ENCODE measurements at regions not wholly inside any gene's neighbourhood (a gene's known extent, or its start where the extent isn't known, plus 50 kb on each side); places are given as distances from the start of the nearest gene placed in this dataset.

DNA sequence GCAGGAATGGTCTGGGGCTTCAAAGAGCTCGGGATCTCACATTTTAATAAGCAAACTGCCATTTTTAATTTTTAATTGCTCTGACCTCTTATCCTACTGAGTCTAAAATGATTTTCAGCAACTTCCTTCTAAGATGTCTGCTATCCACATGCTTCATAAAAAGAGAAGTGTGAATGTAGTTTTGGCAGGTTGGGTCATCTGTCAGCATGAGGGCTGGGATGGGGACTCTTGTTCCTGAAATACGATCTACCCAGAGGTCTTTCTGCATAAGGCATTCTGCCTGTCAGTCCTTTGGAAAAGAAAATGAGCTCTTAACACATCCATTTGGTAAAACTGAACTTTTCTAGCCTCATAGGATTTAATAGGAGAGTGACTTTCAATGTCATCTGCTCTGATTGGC, 252.8 kb upstream of the APCDD1 start:
- Mint-ChIP-seq H3K36me3 (no peaks in the 10 kb centered on the region), H3K4me1 (no peaks in the 10 kb centered on the region), H3K27ac (no peak overlapping the region), H3K27me3 (peaks cover 0 to 17% (median 10%) of the 10 kb centered on the region in 5 donors), H3K9me3 (peaks cover 0 to 4% (median 0%) of the 10 kb centered on the region in 11 donors), H3K4me3 (no peak overlapping the region)
- H3K27ac ChIP-seq (ENCODE audit: low read depth, low read length), result no peak overlapping the region
- ChIA-PET POLR2A (no interaction called here), CTCF (no interaction called here)
- DNase-seq (no peak), ATAC-seq (peak; percentile 64)
- H3K36me3 ChIP-seq (ENCODE audit: control insufficient read depth in 2 of 3, insufficient read depth in 3 of 3, low read length in 3 of 3), result no peaks in the 10 kb centered on the region
- intact Hi-C loops (cut with micrococcal nuclease), result no loop called here
- H3K4me1 ChIP-seq (ENCODE audit: control insufficient read depth in 2 of 2, insufficient read depth in 2 of 2, low read length in 2 of 2), result no peaks in the 10 kb centered on the region
- no peaks in the 10 kb centered on the region for H3K27me3 ChIP-seq (ENCODE audit: control insufficient read depth in 2 of 2, insufficient read depth in 2 of 2, low read length in 2 of 2)
- H3K9me3 ChIP-seq (ENCODE audit: control insufficient read depth in 2 of 3, low read length in 3 of 3), result no peaks in the 10 kb centered on the region
- no peak overlapping the region for H3K4me3 ChIP-seq (ENCODE audit: low read length)

DNA sequence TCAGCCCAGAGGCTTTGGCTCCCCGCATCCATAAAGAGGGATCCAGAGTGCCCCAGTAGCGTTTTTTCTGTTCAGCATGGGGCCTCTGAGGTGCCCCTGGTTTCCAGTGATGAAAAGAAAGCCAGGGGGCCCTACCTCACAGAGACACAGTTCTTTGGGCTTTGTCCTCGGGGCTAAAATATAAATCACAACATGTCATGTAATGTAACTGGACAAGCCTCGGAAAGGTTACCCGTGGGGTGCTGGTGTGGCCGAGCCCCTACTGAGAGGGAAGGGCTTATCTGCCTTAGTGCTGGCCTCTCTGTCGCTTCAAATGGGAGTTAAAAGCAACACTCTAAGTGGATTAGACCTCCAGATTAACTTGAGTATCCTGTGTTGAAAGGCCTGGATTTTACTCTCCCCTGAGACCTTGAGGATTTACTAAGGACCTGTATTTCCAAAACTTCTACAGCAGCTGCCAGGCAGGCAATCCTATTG, 251.6 kb upstream of the APCDD1 start:
- Histone ChIP-seq H3K4me1 (ENCODE audit: control insufficient read depth in 2 of 2, insufficient read depth in 2 of 2, low read length in 2 of 2) (no peaks in the 10 kb centered on the region), H3K27ac (ENCODE audit: low read depth, low read length) (no peak overlapping the region), H3K4me3 (ENCODE audit: low read length) (no peak overlapping the region), H3K9me3 (ENCODE audit: control insufficient read depth in 2 of 3, low read length in 3 of 3) (no peaks in the 10 kb centered on the region), H3K36me3 (ENCODE audit: control insufficient read depth in 2 of 3, insufficient read depth in 3 of 3, low read length in 3 of 3) (no peaks in the 10 kb centered on the region), H3K27me3 (ENCODE audit: control insufficient read depth in 2 of 2, insufficient read depth in 2 of 2, low read length in 2 of 2) (no peaks in the 10 kb centered on the region)
- Mint-ChIP-seq H3K27me3 (peaks cover 0 to 21% (median 14%) of the 10 kb centered on the region in 5 donors), H3K4me1 (no peaks in the 10 kb centered on the region), H3K4me3 (no peak overlapping the region), H3K36me3 (no peaks in the 10 kb centered on the region), H3K27ac (no peak overlapping the region), H3K9me3 (peaks cover 0 to 4% (median 0%) of the 10 kb centered on the region in 11 donors)
- intact Hi-C loops (cut with micrococcal nuclease), result no loop called here
- DNase-seq (no peak), ATAC-seq (no peak)
- POLR2A ChIA-PET, result no interaction called here
- CTCF ChIA-PET, result no interaction called here

DNA sequence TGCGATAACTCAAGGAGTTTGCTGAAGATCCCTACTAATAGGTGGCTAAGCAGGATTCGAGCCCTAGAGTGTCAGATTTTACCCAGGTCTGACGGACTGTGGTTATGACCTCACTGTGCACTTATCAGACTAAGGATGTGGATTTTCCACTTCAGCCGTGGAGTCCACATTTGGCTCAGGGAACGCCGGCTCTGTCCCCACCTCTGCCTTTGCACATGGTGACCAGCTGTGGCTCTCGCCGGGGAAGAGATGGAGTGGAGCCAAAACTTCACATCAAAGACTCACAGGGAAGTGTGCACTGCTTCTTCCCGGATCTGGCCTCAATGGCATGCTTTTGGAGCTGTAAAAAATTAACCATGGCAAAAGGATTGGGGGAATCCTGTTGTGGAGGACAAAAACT, 249.3 kb upstream of the APCDD1 start:
- DNase-seq (no peak), ATAC-seq (no peak)
- H3K4me1 Mint-ChIP-seq, result no peaks in the 10 kb centered on the region
- no peaks in the 10 kb centered on the region for H3K4me1 ChIP-seq (ENCODE audit: control insufficient read depth in 2 of 2, insufficient read depth in 2 of 2, low read length in 2 of 2)
- H3K27ac Mint-ChIP-seq, result no peak overlapping the region
- H3K27ac ChIP-seq (ENCODE audit: low read depth, low read length), result no peak overlapping the region
- peaks cover 0 to 22% (median 14%) of the 10 kb centered on the region in 5 donors for H3K27me3 Mint-ChIP-seq
- no peak overlapping the region for H3K4me3 Mint-ChIP-seq
- H3K9me3 ChIP-seq (ENCODE audit: control insufficient read depth in 2 of 3, low read length in 3 of 3), result no peaks in the 10 kb centered on the region
- no peak overlapping the region for H3K4me3 ChIP-seq (ENCODE audit: low read length)
- ChIA-PET POLR2A (no interaction called here), CTCF (no interaction called here)
- peaks cover 0 to 4% (median 0%) of the 10 kb centered on the region in 11 donors for H3K9me3 Mint-ChIP-seq
- H3K36me3 Mint-ChIP-seq, result no peaks in the 10 kb centered on the region
- H3K36me3 ChIP-seq (ENCODE audit: control insufficient read depth in 2 of 3, insufficient read depth in 3 of 3, low read length in 3 of 3), result no peaks in the 10 kb centered on the region
- no peaks in the 10 kb centered on the region for H3K27me3 ChIP-seq (ENCODE audit: control insufficient read depth in 2 of 2, insufficient read depth in 2 of 2, low read length in 2 of 2)
- intact Hi-C loops (cut with micrococcal nuclease), result no loop called here

DNA sequence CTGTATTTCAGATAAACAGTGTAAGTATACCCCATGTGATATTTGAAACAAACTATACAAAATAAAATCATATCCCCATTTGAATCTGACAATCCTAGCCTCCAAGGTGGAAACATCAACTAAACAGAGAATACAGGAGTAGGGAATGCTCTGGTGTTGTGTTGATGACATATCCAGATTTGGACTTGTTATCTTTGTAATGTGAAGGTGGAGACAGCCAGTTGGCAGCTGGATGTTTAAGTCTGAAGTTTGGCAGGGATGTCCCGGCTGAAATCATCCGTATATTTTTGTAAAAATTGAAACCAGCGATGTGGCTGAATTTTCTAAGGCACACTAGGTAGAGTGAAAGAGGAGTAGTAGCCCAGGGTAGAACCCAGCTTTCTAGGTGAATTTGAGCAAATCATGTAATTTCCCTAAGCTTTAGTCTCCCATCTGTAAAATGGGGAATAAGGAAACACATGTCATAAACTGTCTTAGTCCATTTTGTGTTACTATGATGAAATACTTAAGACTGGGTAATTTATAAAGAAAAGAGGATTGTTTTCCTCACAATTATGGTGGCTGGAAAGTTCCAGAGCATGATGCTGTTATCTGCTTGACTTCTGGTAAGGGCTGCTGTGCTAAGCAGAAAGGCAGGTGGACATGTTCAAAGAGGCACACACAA, 246.6 kb upstream of the APCDD1 start:
- DNase-seq, result no peak
- intact Hi-C loops (cut with micrococcal nuclease), result no loop called here
- Mint-ChIP-seq H3K36me3 (peaks cover 0 to 7% (median 0%) of the 10 kb centered on the region in 5 donors), H3K27me3 (peaks cover 0 to 30% (median 20%) of the 10 kb centered on the region in 5 donors), H3K9me3 (peaks cover 0 to 2% (median 0%) of the 10 kb centered on the region in 11 donors), H3K4me3 (no peak overlapping the region), H3K27ac (no peak overlapping the region), H3K4me1 (peaks cover 0 to 3% (median 0%) of the 10 kb centered on the region in 7 donors)
- Histone ChIP-seq H3K4me1 (ENCODE audit: control insufficient read depth in 2 of 2, insufficient read depth in 2 of 2, low read length in 2 of 2) (no peaks in the 10 kb centered on the region), H3K36me3 (ENCODE audit: control insufficient read depth in 2 of 3, insufficient read depth in 3 of 3, low read length in 3 of 3) (no peaks in the 10 kb centered on the region), H3K27ac (ENCODE audit: low read depth, low read length) (no peak overlapping the region), H3K4me3 (ENCODE audit: low read length) (no peak overlapping the region), H3K27me3 (ENCODE audit: control insufficient read depth in 2 of 2, insufficient read depth in 2 of 2, low read length in 2 of 2) (no peaks in the 10 kb centered on the region), H3K9me3 (ENCODE audit: control insufficient read depth in 2 of 3, low read length in 3 of 3) (no peaks in the 10 kb centered on the region)
- no peak for ATAC-seq
- ChIA-PET CTCF (no interaction called here), POLR2A (no interaction called here)

DNA sequence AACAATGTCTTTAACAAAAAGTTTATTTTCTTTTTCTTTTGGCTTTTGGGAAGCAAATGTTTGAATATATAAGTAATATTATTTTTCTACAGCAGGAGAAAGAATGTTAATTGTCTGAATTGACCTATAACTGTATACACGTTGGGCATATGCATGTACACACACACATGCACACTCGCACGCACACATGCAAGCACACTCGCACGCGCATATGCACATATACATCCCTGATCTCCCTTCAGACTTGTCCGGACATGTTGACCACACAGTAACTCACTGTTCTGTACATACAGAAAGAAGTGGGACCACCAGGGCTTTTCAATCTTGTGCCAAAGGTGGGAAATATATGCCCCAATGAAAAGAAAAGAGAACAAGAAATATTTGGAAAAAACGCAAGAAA, 245.1 kb upstream of the APCDD1 start:
- ATAC-seq, result no peak
- ChIA-PET POLR2A (no interaction called here), CTCF (no interaction called here)
- no peak overlapping the region for H3K27ac Mint-ChIP-seq
- intact Hi-C loops (cut with micrococcal nuclease), result no loop called here
- peaks cover 0 to 7% (median 0%) of the 10 kb centered on the region in 5 donors for H3K36me3 Mint-ChIP-seq
- no peak overlapping the region for H3K27ac ChIP-seq (ENCODE audit: low read depth, low read length)
- H3K27me3 ChIP-seq (ENCODE audit: control insufficient read depth in 2 of 2, insufficient read depth in 2 of 2, low read length in 2 of 2), result no peaks in the 10 kb centered on the region
- H3K4me1 ChIP-seq (ENCODE audit: control insufficient read depth in 2 of 2, insufficient read depth in 2 of 2, low read length in 2 of 2), result no peaks in the 10 kb centered on the region
- H3K4me3 ChIP-seq (ENCODE audit: low read length), result no peak overlapping the region
- no peak overlapping the region for H3K4me3 Mint-ChIP-seq
- H3K9me3 ChIP-seq (ENCODE audit: control insufficient read depth in 2 of 3, low read length in 3 of 3), result no peaks in the 10 kb centered on the region
- H3K4me1 Mint-ChIP-seq, result peaks cover 0 to 9% (median 0%) of the 10 kb centered on the region in 7 donors
- H3K9me3 Mint-ChIP-seq, result peaks cover 0 to 2% (median 0%) of the 10 kb centered on the region in 11 donors
- H3K27me3 Mint-ChIP-seq, result peaks cover 0 to 23% (median 21%) of the 10 kb centered on the region in 5 donors
- no peak for DNase-seq
- H3K36me3 ChIP-seq (ENCODE audit: control insufficient read depth in 2 of 3, insufficient read depth in 3 of 3, low read length in 3 of 3), result no peaks in the 10 kb centered on the region

DNA sequence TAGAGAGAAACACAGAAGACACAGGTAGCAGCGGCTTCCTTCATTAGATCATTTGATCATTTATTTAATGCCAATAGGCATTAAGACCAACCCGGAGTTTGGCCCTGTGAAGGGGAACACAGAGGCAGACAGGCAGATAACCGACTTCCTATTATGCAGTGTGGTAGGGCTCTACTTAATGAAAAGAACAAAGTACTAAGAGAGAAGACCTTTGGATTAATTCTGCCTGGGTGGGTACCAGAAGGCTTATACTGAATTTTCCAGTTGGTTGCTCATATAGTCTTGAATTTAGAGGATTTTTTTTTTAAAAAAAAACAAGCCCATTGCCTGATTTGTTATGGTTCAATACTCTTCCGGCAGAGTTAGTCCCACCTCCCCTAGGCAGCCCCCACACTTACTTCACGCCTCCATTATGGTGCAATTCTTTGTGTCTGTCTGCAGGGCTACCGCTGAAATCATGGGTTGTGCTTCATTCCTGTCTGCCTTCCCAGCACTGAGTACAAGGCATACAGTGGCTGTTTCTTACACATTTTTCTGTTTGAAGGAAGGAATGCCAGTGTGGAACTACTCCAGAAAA, 244.3 kb upstream of the APCDD1 start:
- ATAC-seq (no peak), DNase-seq (no peak)
- Mint-ChIP-seq H3K36me3 (peaks cover 0 to 10% (median 0%) of the 10 kb centered on the region in 5 donors), H3K27me3 (peaks cover 6 to 30% (median 23%) of the 10 kb centered on the region in 5 donors), H3K4me1 (peaks cover 0 to 17% (median 0%) of the 10 kb centered on the region in 7 donors), H3K4me3 (no peak overlapping the region), H3K9me3 (peaks cover 0 to 4% (median 0%) of the 10 kb centered on the region in 11 donors), H3K27ac (no peak overlapping the region)
- no peaks in the 10 kb centered on the region for H3K36me3 ChIP-seq (ENCODE audit: control insufficient read depth in 2 of 3, insufficient read depth in 3 of 3, low read length in 3 of 3)
- no peaks in the 10 kb centered on the region for H3K9me3 ChIP-seq (ENCODE audit: control insufficient read depth in 2 of 3, low read length in 3 of 3)
- CTCF ChIA-PET, result no interaction called here
- intact Hi-C loops (cut with micrococcal nuclease), result no loop called here
- H3K27me3 ChIP-seq (ENCODE audit: control insufficient read depth in 2 of 2, insufficient read depth in 2 of 2, low read length in 2 of 2), result no peaks in the 10 kb centered on the region
- POLR2A ChIA-PET, result no interaction called here
- no peak overlapping the region for H3K27ac ChIP-seq (ENCODE audit: low read depth, low read length)
- H3K4me3 ChIP-seq (ENCODE audit: low read length), result no peak overlapping the region
- no peaks in the 10 kb centered on the region for H3K4me1 ChIP-seq (ENCODE audit: control insufficient read depth in 2 of 2, insufficient read depth in 2 of 2, low read length in 2 of 2)

DNA sequence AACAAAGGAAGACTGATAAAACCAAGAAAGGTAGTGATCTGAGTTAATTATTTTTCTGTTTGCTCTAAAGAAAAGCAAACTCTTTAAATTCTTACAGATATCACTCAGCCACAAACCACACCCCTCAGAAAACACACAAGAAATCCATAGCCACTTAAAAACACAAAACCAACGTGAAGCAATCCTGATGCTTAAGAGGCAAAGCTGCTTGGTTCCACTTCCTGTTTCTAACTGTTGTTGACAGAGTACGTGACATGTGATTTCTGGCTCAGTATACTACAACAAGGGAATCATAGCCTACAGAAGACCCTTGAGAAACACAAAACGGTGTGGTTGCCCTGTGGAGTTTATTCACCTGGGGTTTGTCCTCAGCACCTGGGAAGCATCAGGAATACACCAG, 240.9 kb upstream of the APCDD1 start:
- peak in 1 of 9 donors; percentile 20 for DNase-seq
- Histone ChIP-seq H3K9me3 (ENCODE audit: control insufficient read depth in 2 of 3, low read length in 3 of 3) (no peaks in the 10 kb centered on the region), H3K36me3 (ENCODE audit: control insufficient read depth in 2 of 3, insufficient read depth in 3 of 3, low read length in 3 of 3) (no peaks in the 10 kb centered on the region), H3K4me1 (ENCODE audit: control insufficient read depth in 2 of 2, insufficient read depth in 2 of 2, low read length in 2 of 2) (no peaks in the 10 kb centered on the region), H3K4me3 (ENCODE audit: low read length) (no peak overlapping the region), H3K27me3 (ENCODE audit: control insufficient read depth in 2 of 2, insufficient read depth in 2 of 2, low read length in 2 of 2) (no peaks in the 10 kb centered on the region), H3K27ac (ENCODE audit: low read depth, low read length) (no peak overlapping the region)
- H3K27me3 Mint-ChIP-seq, result peaks cover 7 to 29% (median 13%) of the 10 kb centered on the region in 5 donors
- H3K9me3 Mint-ChIP-seq, result peaks cover 0 to 21% (median 7%) of the 10 kb centered on the region in 11 donors
- peak; percentile 83 for ATAC-seq
- H3K27ac Mint-ChIP-seq, result peak overlapping the region in 2 of 9 donors; percentile 22 to 64
- intact Hi-C loops (cut with micrococcal nuclease), result loop anchor here in 1 of 2 donors (1.0 kb wide), 1 partner anchor 34 kb away; no protein-coding TSS in a partner anchor
- CTCF ChIA-PET, result no interaction called here
- POLR2A ChIA-PET, result no interaction called here
- H3K4me1 Mint-ChIP-seq, result peaks cover 0 to 25% (median 0%) of the 10 kb centered on the region in 7 donors
- peaks cover 0 to 17% (median 0%) of the 10 kb centered on the region in 5 donors for H3K36me3 Mint-ChIP-seq
- peak overlapping the region in 1 of 10 donors; percentile 54 for H3K4me3 Mint-ChIP-seq

Measured in naive thymus-derived CD4-positive, alpha-beta T cell (primary cell).